HEK293 (cell line): ENCODE measurements at regions not wholly inside any gene's neighbourhood (a gene's known extent, or its start where the extent isn't known, plus 50 kb on each side); places are given as distances from the start of the nearest gene placed in this dataset.

Experiments used
- CTCF ChIP-seq: fragments of 450-650 bp; formaldehyde crosslinking; IDR thresholded peaks from 2 replicates; pipeline ENCODE4 v1.5.1; 2016; ENCODE audit warnings: missing biosample characterization, missing genetic modification characterization
- PRDM2 ChIP-seq: fragments of 450-650 bp; formaldehyde crosslinking; IDR thresholded peaks from 2 replicates; pipeline ENCODE4 v1.5.1; 2016; ENCODE audit warnings: missing biosample characterization, missing genetic modification characterization, borderline replicate concordance
- SALL2 ChIP-seq: fragments of 450-650 bp; formaldehyde crosslinking; IDR thresholded peaks from 2 replicates; pipeline ENCODE4 v1.5.0; 2017; ENCODE audit warnings: missing biosample characterization, mild to moderate bottlenecking, missing genetic modification characterization, borderline replicate concordance
- SP2 ChIP-seq: fragments of 450-650 bp; formaldehyde crosslinking; IDR thresholded peaks from 2 replicates; pipeline ENCODE4 v1.5.1; 2016; ENCODE audit warnings: missing biosample characterization, missing genetic modification characterization
- ZFP3 ChIP-seq: fragments of 450-650 bp; formaldehyde crosslinking; IDR thresholded peaks from 2 replicates; pipeline ENCODE4 v1.5.1; 2016; ENCODE audit warnings: low read depth, missing biosample characterization, missing genetic modification characterization
- ZNF140 ChIP-seq: fragments of 450-650 bp; formaldehyde crosslinking; IDR thresholded peaks from 2 replicates; pipeline ENCODE4 v1.5.1; 2016; ENCODE audit warnings: missing biosample characterization, missing genetic modification characterization
- ZNF146 ChIP-seq: fragments of 450-650 bp; formaldehyde crosslinking; IDR thresholded peaks from 2 replicates; pipeline ENCODE4 v1.5.1; 2016; ENCODE audit warnings: missing biosample characterization, missing genetic modification characterization
- ZNF24 ChIP-seq: fragments of 450-650 bp; formaldehyde crosslinking; IDR thresholded peaks from 2 replicates; pipeline ENCODE4 v1.5.1; 2016; ENCODE audit warnings: missing biosample characterization, missing genetic modification characterization
- ZNF510 ChIP-seq: fragments of 450-650 bp; formaldehyde crosslinking; IDR thresholded peaks from 2 replicates; pipeline ENCODE4 v1.5.1; 2018; ENCODE audit warnings: mild to moderate bottlenecking, missing genetic modification characterization, missing biosample characterization; ENCODE audit not compliant: insufficient replicate concordance
- ZNF664 ChIP-seq: fragments of 450-650 bp; formaldehyde crosslinking; IDR thresholded peaks from 2 replicates; pipeline ENCODE4 v1.5.1; 2016; ENCODE audit warnings: missing biosample characterization, missing genetic modification characterization
- ZNF704 ChIP-seq: fragments of 450-650 bp; formaldehyde crosslinking; IDR thresholded peaks from 2 replicates; pipeline ENCODE4 v1.5.1; 2016; ENCODE audit warnings: missing biosample characterization, missing genetic modification characterization
- ZNF707 ChIP-seq: fragments of 450-650 bp; formaldehyde crosslinking; IDR thresholded peaks from 2 replicates; pipeline ENCODE4 v1.5.1; 2016; ENCODE audit warnings: missing biosample characterization, missing genetic modification characterization
- ZNF830 ChIP-seq: fragments of 450-650 bp; IDR thresholded peaks from 2 replicates; pipeline ENCODE4 v1.5.0; 2018; ENCODE audit warnings: missing biosample characterization, missing genetic modification characterization, low read depth, mild to moderate bottlenecking, moderate library complexity

- TF ChIP-seq CTCF (tag by site-specific recombination) (no peak), ZNF664 (tag by site-specific recombination) (no peak), PRDM2 (tag by site-specific recombination) (no peak), ZNF146 (no peak), ZNF510 (tag by site-specific recombination) (no peak), ZFP3 (tag by site-specific recombination) (no peak), SP2 (no peak), SALL2 (tag by site-specific recombination) (no peak), ZNF24 (tag by site-specific recombination) (no peak), ZNF140 (tag by site-specific recombination) (no peak), ZNF830 (tag by site-specific recombination) (no peak), ZNF704 (tag by site-specific recombination) (no peak), ZNF707 (tag by site-specific recombination) (no peak)
These were observed 126.2 kb downstream of the RFLNA start for GRCh38 chr12:124420996-124421674.
